LNCAP (cell line): ENCODE measurements at regions not wholly inside any gene's neighbourhood (a gene's known extent, or its start where the extent isn't known, plus 50 kb on each side); places are given as distances from the start of the nearest gene placed in this dataset.

ENCODE experiments used
- CTCF ChIP-seq: fragments of 450-650 bp; IDR thresholded peaks from 2 replicates; pipeline ENCODE4 v1.5.1; 2017; ENCODE audit warnings: mild to moderate bottlenecking

DNA sequence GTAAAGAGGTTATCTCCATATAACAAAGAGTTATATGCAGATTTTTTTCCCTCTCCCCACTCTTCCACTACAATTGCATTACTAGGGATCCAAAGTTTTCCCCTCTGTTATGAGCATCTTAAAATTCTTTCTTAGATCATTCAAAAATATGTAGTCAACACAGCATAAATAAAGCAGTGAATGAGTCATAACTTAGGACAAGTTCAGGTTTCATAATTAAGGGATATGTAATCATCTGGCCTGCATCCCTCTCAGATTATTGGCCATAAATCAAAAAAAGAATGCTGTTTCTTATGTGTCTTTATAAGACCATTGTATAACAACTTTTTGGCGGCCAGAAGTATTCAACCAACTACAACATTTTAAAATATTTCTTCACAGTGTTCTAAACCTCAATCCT, 1526.1 kb downstream of the KCNT2 start:
- no peak for TF ChIP-seq CTCF

GRCh38 chr1:195076682-195077081, 1531.6 kb downstream of the KCNT2 start:
- no peak for TF ChIP-seq CTCF

DNA sequence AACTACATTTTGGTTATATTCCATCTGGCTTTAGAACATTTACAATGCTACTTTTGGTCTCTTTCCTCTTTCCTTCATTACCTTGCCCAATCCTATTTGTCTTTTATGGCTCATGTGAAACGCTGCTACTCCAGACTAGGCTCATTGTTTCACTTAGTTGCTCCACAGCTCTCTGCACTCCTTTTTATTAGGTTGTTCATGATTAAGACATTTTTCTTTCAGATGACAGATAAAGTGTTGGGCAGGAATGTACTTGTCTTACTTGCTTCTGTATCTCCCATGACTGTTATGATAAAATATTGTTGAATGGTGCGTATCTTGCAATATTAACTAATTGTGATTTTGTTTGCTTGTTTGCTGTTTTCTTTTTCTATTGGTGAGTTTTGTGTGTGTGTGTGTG, 1532.3 kb downstream of the KCNT2 start:
- TF ChIP-seq CTCF: no peak

- no peak for TF ChIP-seq CTCF
These were observed 1536.8 kb downstream of the KCNT2 start for GRCh38 chr1:195071461-195071860.

DNA sequence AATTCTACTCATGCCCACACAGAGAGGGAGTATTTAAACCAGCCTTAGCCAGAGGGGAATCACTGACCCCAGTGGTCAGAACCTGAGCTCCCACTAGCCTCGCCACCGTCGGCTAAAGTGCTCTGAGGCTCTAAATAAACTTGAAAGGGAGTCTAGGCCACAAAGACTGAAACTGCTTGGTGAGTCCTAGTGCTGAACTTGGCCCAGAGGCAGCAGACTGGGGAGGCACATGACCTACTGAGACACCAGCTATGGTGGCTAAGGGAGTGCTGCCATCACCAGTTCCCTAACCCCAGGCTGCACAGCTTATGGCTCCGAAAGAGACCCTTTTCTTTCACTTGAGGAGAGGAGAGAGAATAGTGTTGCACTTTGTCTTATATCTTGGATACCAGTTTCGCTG, 1542.8 kb downstream of the KCNT2 start:
- no peak for TF ChIP-seq CTCF

GRCh38 chr1:195064358-195064757, 1543.9 kb downstream of the KCNT2 start:
- no peak for TF ChIP-seq CTCF

DNA sequence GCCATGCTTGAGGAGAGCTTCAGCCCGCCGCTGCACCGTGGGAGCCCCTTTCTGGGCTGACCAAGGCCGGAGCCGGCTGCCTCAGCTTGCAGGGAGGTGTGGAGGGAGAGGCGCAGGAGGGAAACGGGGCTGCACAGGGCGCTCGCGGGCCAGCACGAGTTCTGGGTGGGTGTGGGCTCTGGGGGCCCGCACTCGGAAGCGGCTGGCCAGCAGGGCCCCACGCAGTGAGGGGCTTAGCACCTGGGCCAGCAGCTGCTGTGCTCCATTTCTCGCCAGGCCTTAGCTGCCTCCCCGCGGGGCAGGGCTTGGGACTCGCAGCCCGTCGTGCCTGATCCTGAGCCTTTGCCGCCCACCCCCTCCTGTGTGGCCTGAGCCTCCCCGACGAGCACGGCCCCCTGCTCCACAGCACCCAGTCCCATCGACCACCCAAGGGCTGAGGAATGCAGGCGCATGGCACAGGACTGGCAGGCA, 1554.0 kb downstream of the KCNT2 start:
- TF ChIP-seq CTCF: no peak

DNA sequence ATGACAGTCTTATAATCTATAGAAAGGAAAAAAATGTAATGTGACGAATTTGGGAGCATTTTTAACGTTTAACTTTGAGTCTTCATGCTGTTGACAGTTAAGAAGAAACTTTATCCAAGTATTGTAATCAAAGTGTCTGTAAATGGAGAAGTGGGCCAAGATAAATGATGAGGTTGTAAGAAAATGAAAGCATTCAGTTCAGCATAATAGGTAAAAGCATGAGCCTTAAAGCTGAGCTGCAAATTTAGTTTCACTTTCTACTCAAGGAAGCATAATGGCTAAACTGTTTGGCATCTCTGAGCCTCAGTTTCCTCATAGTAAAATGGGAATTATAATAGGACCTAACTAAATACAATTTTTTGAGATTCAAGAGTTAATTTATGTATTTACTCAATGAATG, 1554.8 kb downstream of the KCNT2 start:
- TF ChIP-seq CTCF: no peak
